HL-60 (cell line): ENCODE measurements at regions not wholly inside any gene's neighbourhood (a gene's known extent, or its start where the extent isn't known, plus 50 kb on each side); places are given as distances from the start of the nearest gene placed in this dataset.

Experiments used
- DNase-seq, 2 experiments: peaks; one replicate each; pipeline ENCODE4 v3.0.0-alpha.2; 2010 to 2020; ENCODE audit warnings: low read depth in 1 of 2, low spot score in 1 of 2
- H3K27ac ChIP-seq: fragments of 250-450 bp; sonication (Bioruptor Pico); replicated peaks from 2 replicates; pipeline ENCODE4 v1.5.1; 2020; ENCODE audit warnings: mild to moderate bottlenecking, moderate library complexity
- H3K27me3 ChIP-seq: fragments of 250-450 bp; sonication (Bioruptor Pico); 2 replicates; pipeline ENCODE4 v1.5.1; 2021; ENCODE audit warnings: mild to moderate bottlenecking, moderate library complexity; ENCODE audit not compliant: insufficient read depth, poor library complexity, severe bottlenecking
- H3K4me3 ChIP-seq: replicated peaks from 2 replicates; pipeline ENCODE4 v1.5.1; 2011; ENCODE audit warnings: mild to moderate bottlenecking, control low read depth, low read length; ENCODE audit not compliant: insufficient read depth
- CTCF ChIP-seq: IDR thresholded peaks from one replicate; pipeline ENCODE4 v1.5.1; 2011; ENCODE audit warnings: low read length, control low read depth, inconsistent platforms; ENCODE audit not compliant: insufficient read depth
- GABPA ChIP-seq: IDR thresholded peaks from 2 replicates; pipeline ENCODE4 v1.6.1; 2012; ENCODE audit warnings: low read depth
- POLR2AphosphoS5 ChIP-seq: IDR thresholded peaks from 2 replicates; pipeline ENCODE4 v1.6.1; 2012; ENCODE audit warnings: low read depth
- REST ChIP-seq: IDR thresholded peaks from 2 replicates; pipeline ENCODE4 v1.6.1; 2012; ENCODE audit warnings: low read depth; ENCODE audit not compliant: insufficient replicate concordance
- SPI1 ChIP-seq: IDR thresholded peaks from 2 replicates; pipeline ENCODE4 v1.6.1; 2012; ENCODE audit warnings: low read depth, mild to moderate bottlenecking, borderline replicate concordance

GRCh38 chr1:82538876-82539275 lies 738.1 kb downstream of the ADGRL2 start:
- Histone ChIP-seq H3K4me3 (no peak overlapping the region), H3K27me3 (no peaks in the 10 kb centered on the region), H3K27ac (no peak overlapping the region)
- TF ChIP-seq REST, result no peak
- TF ChIP-seq CTCF, result no peak
- no peak for DNase-seq

GRCh38 chr1:82534996-82535395 lies 734.3 kb downstream of the ADGRL2 start:
- no peak overlapping the region for H3K27ac ChIP-seq
- TF ChIP-seq CTCF, result no peak
- TF ChIP-seq REST, result no peak
- no peak for TF ChIP-seq GABPA
- TF ChIP-seq POLR2AphosphoS5, result no peak
- no peak for TF ChIP-seq SPI1
- H3K4me3 ChIP-seq, result no peak overlapping the region
- H3K27me3 ChIP-seq, result no peaks in the 10 kb centered on the region
- DNase-seq, result no peak

GRCh38 chr1:82525378-82525777 lies 724.6 kb downstream of the ADGRL2 start:
- TF ChIP-seq GABPA (no peak), CTCF (no peak), POLR2AphosphoS5 (no peak), REST (no peak), SPI1 (no peak)
- Histone ChIP-seq H3K27me3 (no peaks in the 10 kb centered on the region), H3K27ac (no peak overlapping the region), H3K4me3 (no peak overlapping the region)
- no peak for DNase-seq
